Neuron (in vitro differentiated cells): ENCODE measurements at regions not wholly inside any gene's neighbourhood (a gene's known extent, or its start where the extent isn't known, plus 50 kb on each side); places are given as distances from the start of the nearest gene placed in this dataset.

Source experiments
- H2AFZ ChIP-seq: one replicate; pipeline ENCODE4 v1.6.1; 2013; ENCODE audit warnings: low read depth, mild to moderate bottlenecking, inconsistent platforms, low read length, moderate library complexity
- H3K27me3 ChIP-seq: one replicate; pipeline ENCODE4 v1.6.1; 2013; ENCODE audit warnings: low read length; ENCODE audit not compliant: insufficient read depth
- H3K36me3 ChIP-seq: one replicate; pipeline ENCODE4 v1.6.1; 2013; ENCODE audit warnings: low read length; ENCODE audit not compliant: insufficient read depth
- H3K4me1 ChIP-seq: one replicate; pipeline ENCODE4 v1.6.1; 2013; ENCODE audit warnings: low read length; ENCODE audit not compliant: insufficient read depth
- H3K4me3 ChIP-seq: 2 replicates; pipeline ENCODE4 v1.5.1; 2013; ENCODE audit warnings: mild to moderate bottlenecking, low read length, moderate library complexity
- H3K9me3 ChIP-seq: one replicate; pipeline ENCODE4 v1.6.1; 2013; ENCODE audit warnings: low read length

GRCh38 chr20:56155625-56156024 lies 92.9 kb upstream of the MC3R start:
- Histone ChIP-seq H3K27me3 (no peaks in the 10 kb centered on the region), H3K4me3 (no peak overlapping the region), H2AFZ (no peak overlapping the region), H3K4me1 (no peaks in the 10 kb centered on the region), H3K9me3 (no peaks in the 10 kb centered on the region), H3K36me3 (no peaks in the 10 kb centered on the region)

- Histone ChIP-seq H3K4me1 (no peaks in the 10 kb centered on the region), H3K27me3 (no peaks in the 10 kb centered on the region), H2AFZ (no peak overlapping the region), H3K36me3 (no peaks in the 10 kb centered on the region), H3K9me3 (no peaks in the 10 kb centered on the region), H3K4me3 (no peak overlapping the region)
Observed at GRCh38 chr20:56157530-56158203, 90.9 kb upstream of the MC3R start.

- Histone ChIP-seq H3K4me1 (no peaks in the 10 kb centered on the region), H3K4me3 (no peak overlapping the region), H3K36me3 (no peaks in the 10 kb centered on the region), H3K27me3 (no peaks in the 10 kb centered on the region), H2AFZ (no peak overlapping the region), H3K9me3 (no peaks in the 10 kb centered on the region)
Observed at GRCh38 chr20:56158489-56158888, 90.0 kb upstream of the MC3R start.

GRCh38 chr20:56160956-56161355 lies 87.6 kb upstream of the MC3R start:
- H3K27me3 ChIP-seq: no peaks in the 10 kb centered on the region
- H3K9me3 ChIP-seq: no peaks in the 10 kb centered on the region
- H3K36me3 ChIP-seq: no peaks in the 10 kb centered on the region
- H3K4me3 ChIP-seq: no peak overlapping the region
- no peak overlapping the region for H2AFZ ChIP-seq
- H3K4me1 ChIP-seq: peaks cover 2% of the 10 kb centered on the region

- Histone ChIP-seq H2AFZ (peak overlapping the region; percentile 44), H3K9me3 (no peaks in the 10 kb centered on the region), H3K4me3 (no peak overlapping the region), H3K36me3 (no peaks in the 10 kb centered on the region), H3K27me3 (no peaks in the 10 kb centered on the region), H3K4me1 (peaks cover 2% of the 10 kb centered on the region)
Observed at GRCh38 chr20:56163806-56164205, 84.7 kb upstream of the MC3R start.

- Histone ChIP-seq H3K36me3 (no peaks in the 10 kb centered on the region), H3K27me3 (no peaks in the 10 kb centered on the region), H3K4me1 (peaks cover 2% of the 10 kb centered on the region), H2AFZ (no peak overlapping the region), H3K4me3 (no peak overlapping the region), H3K9me3 (no peaks in the 10 kb centered on the region)
Observed at GRCh38 chr20:56166781-56167465, 81.6 kb upstream of the MC3R start.

GRCh38 chr20:56171087-56172012 lies 77.2 kb upstream of the MC3R start:
- H3K27me3 ChIP-seq: no peaks in the 10 kb centered on the region
- no peak overlapping the region for H2AFZ ChIP-seq
- no peaks in the 10 kb centered on the region for H3K36me3 ChIP-seq
- no peaks in the 10 kb centered on the region for H3K9me3 ChIP-seq
- H3K4me3 ChIP-seq: no peak overlapping the region
- no peaks in the 10 kb centered on the region for H3K4me1 ChIP-seq

- Histone ChIP-seq H3K4me3 (no peak overlapping the region), H3K4me1 (no peaks in the 10 kb centered on the region), H3K9me3 (no peaks in the 10 kb centered on the region)
Observed at GRCh38 chr20:56173438-56173837, 75.1 kb upstream of the MC3R start.

GRCh38 chr20:56174416-56174815 lies 74.1 kb upstream of the MC3R start:
- Histone ChIP-seq H3K36me3 (no peaks in the 10 kb centered on the region), H3K4me3 (no peak overlapping the region), H3K9me3 (no peaks in the 10 kb centered on the region), H2AFZ (no peak overlapping the region), H3K4me1 (no peaks in the 10 kb centered on the region), H3K27me3 (no peaks in the 10 kb centered on the region)

More at GRCh38 chr20:56173438-56173837, 75.1 kb upstream of the MC3R start:
- Histone ChIP-seq H3K27me3 (no peaks in the 10 kb centered on the region), H3K36me3 (no peaks in the 10 kb centered on the region), H2AFZ (no peak overlapping the region)

- Histone ChIP-seq H3K9me3 (no peaks in the 10 kb centered on the region), H3K36me3 (no peaks in the 10 kb centered on the region), H3K4me3 (no peak overlapping the region), H3K4me1 (no peaks in the 10 kb centered on the region), H2AFZ (no peak overlapping the region), H3K27me3 (no peaks in the 10 kb centered on the region)
Observed at GRCh38 chr20:56175884-56176283, 72.6 kb upstream of the MC3R start.

GRCh38 chr20:56178219-56178618 lies 70.3 kb upstream of the MC3R start:
- Histone ChIP-seq H3K27me3 (no peaks in the 10 kb centered on the region), H3K9me3 (no peaks in the 10 kb centered on the region), H3K4me3 (no peak overlapping the region), H3K4me1 (no peaks in the 10 kb centered on the region), H3K36me3 (no peaks in the 10 kb centered on the region), H2AFZ (no peak overlapping the region)

GRCh38 chr20:56179051-56179450 lies 69.5 kb upstream of the MC3R start:
- no peak overlapping the region for H2AFZ ChIP-seq
- H3K4me3 ChIP-seq: no peak overlapping the region
- no peaks in the 10 kb centered on the region for H3K4me1 ChIP-seq
- H3K36me3 ChIP-seq: no peaks in the 10 kb centered on the region
- H3K27me3 ChIP-seq: no peaks in the 10 kb centered on the region
- no peaks in the 10 kb centered on the region for H3K9me3 ChIP-seq

GRCh38 chr20:56181583-56181982 lies 66.9 kb upstream of the MC3R start:
- Histone ChIP-seq H3K4me1 (no peaks in the 10 kb centered on the region), H3K4me3 (no peak overlapping the region), H2AFZ (no peak overlapping the region), H3K9me3 (no peaks in the 10 kb centered on the region), H3K27me3 (no peaks in the 10 kb centered on the region), H3K36me3 (no peaks in the 10 kb centered on the region)
